HEK293 (cell line): ENCODE measurements at regions not wholly inside any gene's neighbourhood (a gene's known extent, or its start where the extent isn't known, plus 50 kb on each side); places are given as distances from the start of the nearest gene placed in this dataset.

Experiments
- KLF16 ChIP-seq: fragments of 450-650 bp; formaldehyde crosslinking; IDR thresholded peaks from 2 replicates; pipeline ENCODE4 v1.5.1; 2017; ENCODE audit warnings: missing biosample characterization, missing genetic modification characterization
- KLF8 ChIP-seq: fragments of 450-650 bp; formaldehyde crosslinking; IDR thresholded peaks from 2 replicates; pipeline ENCODE4 v1.5.1; 2016; ENCODE audit warnings: missing biosample characterization, missing genetic modification characterization
- YY1 ChIP-seq: fragments of 450-650 bp; formaldehyde crosslinking; IDR thresholded peaks from 2 replicates; pipeline ENCODE4 v1.5.1; 2018; ENCODE audit warnings: missing biosample characterization, missing genetic modification characterization
- ZNF140 ChIP-seq: fragments of 450-650 bp; formaldehyde crosslinking; IDR thresholded peaks from 2 replicates; pipeline ENCODE4 v1.5.1; 2016; ENCODE audit warnings: missing biosample characterization, missing genetic modification characterization
- ZNF274 ChIP-seq, 2 experiments: fragments of 200-500 bp in 1 of 2; fragments of 450-650 bp in 1 of 2; sonication (Bioruptor generic) in 1 of 2; formaldehyde crosslinking in 1 of 2; IDR thresholded peaks; 2 replicates each; pipeline versions ENCODE4 v1.5.1 to v1.6.1; 2014 to 2016; ENCODE audit warnings: borderline replicate concordance in 1 of 2, inconsistent platforms in 1 of 2, low read length in 1 of 2, missing biosample characterization in 1 of 2, missing genetic modification characterization in 1 of 2
- ZNF354C ChIP-seq: fragments of 450-650 bp; formaldehyde crosslinking; IDR thresholded peaks from 2 replicates; pipeline ENCODE4 v1.5.1; 2016; ENCODE audit warnings: missing biosample characterization, missing genetic modification characterization, low read depth, borderline replicate concordance
- ZNF621 ChIP-seq: fragments of 450-650 bp; formaldehyde crosslinking; IDR thresholded peaks from 2 replicates; pipeline ENCODE4 v1.5.1; 2017; ENCODE audit warnings: missing biosample characterization, missing genetic modification characterization
- ZNF629 ChIP-seq: fragments of 450-650 bp; formaldehyde crosslinking; IDR thresholded peaks from 2 replicates; pipeline ENCODE4 v1.5.1; 2017; ENCODE audit warnings: missing biosample characterization, missing genetic modification characterization
- TF ChIP-seq, protein P1 (sequence below): fragments of 450-650 bp; IDR thresholded peaks from 2 replicates; pipeline ENCODE4 v1.5.1; 2018; ENCODE audit warnings: missing biosample characterization, missing genetic modification characterization
- TF ChIP-seq, protein P2 (sequence below): fragments of 450-650 bp; formaldehyde crosslinking; IDR thresholded peaks from 2 replicates; pipeline ENCODE4 v1.5.1; 2016; ENCODE audit warnings: missing biosample characterization, missing genetic modification characterization
- TF ChIP-seq, protein P3 (sequence below): fragments of 450-650 bp; formaldehyde crosslinking; IDR thresholded peaks from 2 replicates; pipeline ENCODE4 v1.5.1; 2016; ENCODE audit warnings: missing biosample characterization, missing genetic modification characterization
- TF ChIP-seq, protein P4 (sequence below): fragments of 450-650 bp; formaldehyde crosslinking; IDR thresholded peaks from 2 replicates; pipeline ENCODE4 v1.5.1; 2016; ENCODE audit warnings: missing biosample characterization, missing genetic modification characterization

DNA sequence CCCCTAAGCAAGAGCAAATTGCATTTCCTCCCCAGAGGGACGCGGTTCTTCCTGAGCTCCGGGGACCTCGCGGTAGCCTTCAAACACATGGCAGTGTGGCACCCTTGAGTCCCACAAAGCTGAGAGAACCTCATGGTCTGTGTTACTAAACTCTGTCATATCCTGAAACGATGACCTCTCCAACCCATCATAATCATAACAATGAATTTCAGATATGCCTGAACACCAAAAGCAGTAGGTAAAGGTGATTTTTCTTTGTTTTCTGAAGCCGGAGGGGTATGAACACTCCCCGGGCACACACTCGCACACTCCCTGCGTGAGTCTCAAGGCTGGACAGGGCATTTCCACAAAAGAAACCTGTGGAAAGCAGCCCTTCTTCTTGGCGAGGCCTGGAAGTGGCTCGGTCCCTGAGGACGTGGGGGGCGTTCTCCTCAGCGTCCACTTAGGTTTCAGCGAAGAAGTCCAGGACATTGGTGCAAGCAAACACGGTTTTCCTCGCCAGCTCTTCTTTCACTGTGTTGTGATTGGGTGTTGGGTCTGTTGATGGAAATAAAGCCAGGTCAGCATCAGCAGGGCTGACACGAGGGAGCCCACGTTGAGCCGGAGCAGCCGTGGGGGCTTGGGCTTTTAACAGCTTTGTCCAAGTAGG is 183.4 kb downstream of the ERMARD start:
- TF ChIP-seq, protein P1, sequence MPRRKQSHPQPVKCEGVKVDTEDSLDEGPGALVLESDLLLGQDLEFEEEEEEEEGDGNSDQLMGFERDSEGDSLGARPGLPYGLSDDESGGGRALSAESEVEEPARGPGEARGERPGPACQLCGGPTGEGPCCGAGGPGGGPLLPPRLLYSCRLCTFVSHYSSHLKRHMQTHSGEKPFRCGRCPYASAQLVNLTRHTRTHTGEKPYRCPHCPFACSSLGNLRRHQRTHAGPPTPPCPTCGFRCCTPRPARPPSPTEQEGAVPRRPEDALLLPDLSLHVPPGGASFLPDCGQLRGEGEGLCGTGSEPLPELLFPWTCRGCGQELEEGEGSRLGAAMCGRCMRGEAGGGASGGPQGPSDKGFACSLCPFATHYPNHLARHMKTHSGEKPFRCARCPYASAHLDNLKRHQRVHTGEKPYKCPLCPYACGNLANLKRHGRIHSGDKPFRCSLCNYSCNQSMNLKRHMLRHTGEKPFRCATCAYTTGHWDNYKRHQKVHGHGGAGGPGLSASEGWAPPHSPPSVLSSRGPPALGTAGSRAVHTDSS (tag by site-specific recombination), result no peak
- TF ChIP-seq, protein P2, sequence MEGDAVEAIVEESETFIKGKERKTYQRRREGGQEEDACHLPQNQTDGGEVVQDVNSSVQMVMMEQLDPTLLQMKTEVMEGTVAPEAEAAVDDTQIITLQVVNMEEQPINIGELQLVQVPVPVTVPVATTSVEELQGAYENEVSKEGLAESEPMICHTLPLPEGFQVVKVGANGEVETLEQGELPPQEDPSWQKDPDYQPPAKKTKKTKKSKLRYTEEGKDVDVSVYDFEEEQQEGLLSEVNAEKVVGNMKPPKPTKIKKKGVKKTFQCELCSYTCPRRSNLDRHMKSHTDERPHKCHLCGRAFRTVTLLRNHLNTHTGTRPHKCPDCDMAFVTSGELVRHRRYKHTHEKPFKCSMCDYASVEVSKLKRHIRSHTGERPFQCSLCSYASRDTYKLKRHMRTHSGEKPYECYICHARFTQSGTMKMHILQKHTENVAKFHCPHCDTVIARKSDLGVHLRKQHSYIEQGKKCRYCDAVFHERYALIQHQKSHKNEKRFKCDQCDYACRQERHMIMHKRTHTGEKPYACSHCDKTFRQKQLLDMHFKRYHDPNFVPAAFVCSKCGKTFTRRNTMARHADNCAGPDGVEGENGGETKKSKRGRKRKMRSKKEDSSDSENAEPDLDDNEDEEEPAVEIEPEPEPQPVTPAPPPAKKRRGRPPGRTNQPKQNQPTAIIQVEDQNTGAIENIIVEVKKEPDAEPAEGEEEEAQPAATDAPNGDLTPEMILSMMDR (tag by site-specific recombination), result no peak
- TF ChIP-seq ZNF629 (tag by site-specific recombination), result no peak
- TF ChIP-seq, protein P3, sequence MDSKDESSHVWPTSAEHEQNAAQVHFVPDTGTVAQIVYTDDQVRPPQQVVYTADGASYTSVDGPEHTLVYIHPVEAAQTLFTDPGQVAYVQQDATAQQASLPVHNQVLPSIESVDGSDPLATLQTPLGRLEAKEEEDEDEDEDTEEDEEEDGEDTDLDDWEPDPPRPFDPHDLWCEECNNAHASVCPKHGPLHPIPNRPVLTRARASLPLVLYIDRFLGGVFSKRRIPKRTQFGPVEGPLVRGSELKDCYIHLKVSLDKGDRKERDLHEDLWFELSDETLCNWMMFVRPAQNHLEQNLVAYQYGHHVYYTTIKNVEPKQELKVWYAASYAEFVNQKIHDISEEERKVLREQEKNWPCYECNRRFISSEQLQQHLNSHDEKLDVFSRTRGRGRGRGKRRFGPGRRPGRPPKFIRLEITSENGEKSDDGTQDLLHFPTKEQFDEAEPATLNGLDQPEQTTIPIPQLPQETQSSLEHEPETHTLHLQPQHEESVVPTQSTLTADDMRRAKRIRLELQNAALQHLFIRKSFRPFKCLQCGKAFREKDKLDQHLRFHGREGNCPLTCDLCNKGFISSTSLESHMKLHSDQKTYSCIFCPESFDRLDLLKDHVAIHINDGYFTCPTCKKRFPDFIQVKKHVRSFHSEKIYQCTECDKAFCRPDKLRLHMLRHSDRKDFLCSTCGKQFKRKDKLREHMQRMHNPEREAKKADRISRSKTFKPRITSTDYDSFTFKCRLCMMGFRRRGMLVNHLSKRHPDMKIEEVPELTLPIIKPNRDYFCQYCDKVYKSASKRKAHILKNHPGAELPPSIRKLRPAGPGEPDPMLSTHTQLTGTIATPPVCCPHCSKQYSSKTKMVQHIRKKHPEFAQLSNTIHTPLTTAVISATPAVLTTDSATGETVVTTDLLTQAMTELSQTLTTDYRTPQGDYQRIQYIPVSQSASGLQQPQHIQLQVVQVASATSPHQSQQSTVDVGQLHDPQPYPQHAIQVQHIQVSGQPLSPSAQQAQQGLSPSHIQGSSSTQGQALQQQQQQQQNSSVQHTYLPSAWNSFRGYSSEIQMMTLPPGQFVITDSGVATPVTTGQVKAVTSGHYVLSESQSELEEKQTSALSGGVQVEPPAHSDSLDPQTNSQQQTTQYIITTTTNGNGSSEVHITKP (tag by site-specific recombination), result no peak
- TF ChIP-seq ZNF621 (tag by site-specific recombination), result no peak
- TF ChIP-seq YY1, result no peak
- TF ChIP-seq, protein P4, sequence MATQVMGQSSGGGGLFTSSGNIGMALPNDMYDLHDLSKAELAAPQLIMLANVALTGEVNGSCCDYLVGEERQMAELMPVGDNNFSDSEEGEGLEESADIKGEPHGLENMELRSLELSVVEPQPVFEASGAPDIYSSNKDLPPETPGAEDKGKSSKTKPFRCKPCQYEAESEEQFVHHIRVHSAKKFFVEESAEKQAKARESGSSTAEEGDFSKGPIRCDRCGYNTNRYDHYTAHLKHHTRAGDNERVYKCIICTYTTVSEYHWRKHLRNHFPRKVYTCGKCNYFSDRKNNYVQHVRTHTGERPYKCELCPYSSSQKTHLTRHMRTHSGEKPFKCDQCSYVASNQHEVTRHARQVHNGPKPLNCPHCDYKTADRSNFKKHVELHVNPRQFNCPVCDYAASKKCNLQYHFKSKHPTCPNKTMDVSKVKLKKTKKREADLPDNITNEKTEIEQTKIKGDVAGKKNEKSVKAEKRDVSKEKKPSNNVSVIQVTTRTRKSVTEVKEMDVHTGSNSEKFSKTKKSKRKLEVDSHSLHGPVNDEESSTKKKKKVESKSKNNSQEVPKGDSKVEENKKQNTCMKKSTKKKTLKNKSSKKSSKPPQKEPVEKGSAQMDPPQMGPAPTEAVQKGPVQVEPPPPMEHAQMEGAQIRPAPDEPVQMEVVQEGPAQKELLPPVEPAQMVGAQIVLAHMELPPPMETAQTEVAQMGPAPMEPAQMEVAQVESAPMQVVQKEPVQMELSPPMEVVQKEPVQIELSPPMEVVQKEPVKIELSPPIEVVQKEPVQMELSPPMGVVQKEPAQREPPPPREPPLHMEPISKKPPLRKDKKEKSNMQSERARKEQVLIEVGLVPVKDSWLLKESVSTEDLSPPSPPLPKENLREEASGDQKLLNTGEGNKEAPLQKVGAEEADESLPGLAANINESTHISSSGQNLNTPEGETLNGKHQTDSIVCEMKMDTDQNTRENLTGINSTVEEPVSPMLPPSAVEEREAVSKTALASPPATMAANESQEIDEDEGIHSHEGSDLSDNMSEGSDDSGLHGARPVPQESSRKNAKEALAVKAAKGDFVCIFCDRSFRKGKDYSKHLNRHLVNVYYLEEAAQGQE, result no peak
- TF ChIP-seq ZNF140 (tag by site-specific recombination), result no peak
- TF ChIP-seq ZNF274 (IDR thresholded peaks at IDR 0.05; ENCODE audit: low read length), result no peak
- no peak for TF ChIP-seq ZNF274 (tag by site-specific recombination; IDR thresholded peaks at IDR 0.05; ENCODE audit: borderline replicate concordance)
- TF ChIP-seq KLF8 (tag by site-specific recombination), result no peak
- TF ChIP-seq ZNF354C (tag by site-specific recombination), result no peak
- no peak for TF ChIP-seq KLF16 (tag by site-specific recombination)
